ENCODE measurements at regions not wholly inside any gene's neighbourhood (a gene's known extent, or its start where the extent isn't known, plus 50 kb on each side); places are given as distances from the start of the nearest gene placed in this dataset.

GRCh38 chr14:29999013-29999539 lies 71.4 kb upstream of the PRKD1 start:
- WGBS, 2 donors = 40 to 72% methylated on average over 3 of the region's 3 CpGs
- no peaks in the 10 kb centered on the region for H3K36me3 ChIP-seq
- DNase-seq (no peak), ATAC-seq (ENCODE audit: low FRiP score in 2 of 2) (no peak)
- no peaks in the 10 kb centered on the region for H3K27me3 ChIP-seq
- no peaks in the 10 kb centered on the region for H3K4me1 ChIP-seq
- no peak overlapping the region for H3K4me3 ChIP-seq
- TF ChIP-seq POLR2A (IDR thresholded peaks at IDR 0.05) = no peak
- TF ChIP-seq POLR2AphosphoS5 (IDR thresholded peaks at IDR 0.05) = no peak
- no peak for TF ChIP-seq CTCF (IDR thresholded peaks at IDR 0.05)
- no peak for TF ChIP-seq EP300 (IDR thresholded peaks at IDR 0.05)
- H3K27ac ChIP-seq = no peak overlapping the region
- no peaks in the 10 kb centered on the region for H3K9me3 ChIP-seq

- Histone ChIP-seq H3K27ac (no peak overlapping the region), H3K4me1 (no peaks in the 10 kb centered on the region), H3K36me3 (no peaks in the 10 kb centered on the region), H3K9me3 (no peaks in the 10 kb centered on the region), H3K4me3 (no peak overlapping the region), H3K27me3 (no peaks in the 10 kb centered on the region)
- no peak for ATAC-seq (ENCODE audit: low FRiP score in 2 of 2)
- no peak for DNase-seq
- no peak for TF ChIP-seq POLR2A (IDR thresholded peaks at IDR 0.05)
- no peak for TF ChIP-seq EP300 (IDR thresholded peaks at IDR 0.05)
- TF ChIP-seq CTCF (IDR thresholded peaks at IDR 0.05) = no peak
- TF ChIP-seq POLR2AphosphoS5 (IDR thresholded peaks at IDR 0.05) = no peak
- 68 to 78% methylated on average over 5 of the region's 5 CpGs for WGBS, 2 donors
These were observed 75.2 kb upstream of the PRKD1 start for GRCh38 chr14:30002859-30003258.

GRCh38 chr14:30005114-30005808 lies 77.6 kb upstream of the PRKD1 start:
- ATAC-seq (ENCODE audit: low FRiP score in 2 of 2) (peak in 1 of 2 donors; percentile 84), DNase-seq (no peak)
- no peak for TF ChIP-seq POLR2A (IDR thresholded peaks at IDR 0.05)
- TF ChIP-seq CTCF (IDR thresholded peaks at IDR 0.05) = peak; percentile 45 to 72 (median 56)
- Histone ChIP-seq H3K27ac (no peak overlapping the region), H3K4me1 (no peaks in the 10 kb centered on the region), H3K9me3 (no peaks in the 10 kb centered on the region), H3K27me3 (no peaks in the 10 kb centered on the region), H3K36me3 (no peaks in the 10 kb centered on the region), H3K4me3 (no peak overlapping the region)
- 48 to 51% methylated on average over 8 of the region's 8 CpGs for WGBS, 2 donors

- no peaks in the 10 kb centered on the region for H3K4me1 ChIP-seq
- no peaks in the 10 kb centered on the region for H3K36me3 ChIP-seq
- WGBS, 2 donors = 63 to 84% methylated on average over 2 of the region's 2 CpGs
- H3K27ac ChIP-seq = no peak overlapping the region
- no peaks in the 10 kb centered on the region for H3K9me3 ChIP-seq
- TF ChIP-seq POLR2AphosphoS5 (IDR thresholded peaks at IDR 0.05) (no peak), CTCF (IDR thresholded peaks at IDR 0.05) (no peak), POLR2A (IDR thresholded peaks at IDR 0.05) (no peak)
- DNase-seq (no peak), ATAC-seq (ENCODE audit: low FRiP score in 2 of 2) (no peak)
- no peaks in the 10 kb centered on the region for H3K27me3 ChIP-seq
- no peak overlapping the region for H3K4me3 ChIP-seq
These were observed 79.0 kb upstream of the PRKD1 start for GRCh38 chr14:30006695-30007094.

GRCh38 chr14:30015489-30015888 lies 87.8 kb upstream of the PRKD1 start:
- no peak overlapping the region for H3K4me3 ChIP-seq
- H3K27me3 ChIP-seq = no peaks in the 10 kb centered on the region
- H3K27ac ChIP-seq = no peak overlapping the region
- ATAC-seq (ENCODE audit: low FRiP score in 2 of 2) (no peak), DNase-seq (no peak)
- H3K4me1 ChIP-seq = no peaks in the 10 kb centered on the region
- no peaks in the 10 kb centered on the region for H3K9me3 ChIP-seq
- H3K36me3 ChIP-seq = no peaks in the 10 kb centered on the region
- 84 to 90% methylated on average over 2 of the region's 2 CpGs for WGBS, 2 donors
- TF ChIP-seq POLR2AphosphoS5 (IDR thresholded peaks at IDR 0.05) (no peak), CTCF (IDR thresholded peaks at IDR 0.05) (no peak), POLR2A (IDR thresholded peaks at IDR 0.05) (no peak), EP300 (IDR thresholded peaks at IDR 0.05) (no peak)

All from upper lobe of left lung (tissue), 6 donors.